Activated naive CD8-positive, alpha-beta T cell treated with anti-CD3 and anti-CD28 coated beads, Interleukin-2, amount 10 ng/mL, durations not matched to agents 7 days and 5 days (primary cell): ENCODE measurements at regions not wholly inside any gene's neighbourhood (a gene's known extent, or its start where the extent isn't known, plus 50 kb on each side); places are given as distances from the start of the nearest gene placed in this dataset.

ENCODE experiments used
- ATAC-seq: fragments of 150-1000 bp; cut with Tn5 transposase; one replicate; pipeline ENCODE4 v1.10.0; 2021; ENCODE audit warnings: low read depth, moderate library complexity
- POLR2A ChIA-PET: fragments of 350-600 bp; sonication (Branson Sonifier 250); formaldehyde crosslinking; loops from one replicate; lab custom pipeline; 2021; ENCODE audit warnings: antibody characterized with exemption; lab: Charles Lee
- DNase-seq: peaks from one replicate; pipeline ENCODE4 v3.0.0; 2021
- H3K27ac Mint-ChIP-seq: one replicate; pipeline ENCODE4 v1.8.0; 2022; ENCODE audit warnings: mild to moderate bottlenecking, mixed read lengths
- H3K27me3 Mint-ChIP-seq: one replicate; pipeline ENCODE4 v1.8.0; 2022; ENCODE audit warnings: mild to moderate bottlenecking, moderate library complexity, mixed read lengths
- H3K36me3 Mint-ChIP-seq: one replicate; pipeline ENCODE4 v1.8.0; 2021; ENCODE audit warnings: mild to moderate bottlenecking, mixed read lengths
- H3K4me1 Mint-ChIP-seq: one replicate; pipeline ENCODE4 v1.8.0; 2021; ENCODE audit warnings: mixed read lengths
- H3K4me3 Mint-ChIP-seq: one replicate; pipeline ENCODE4 v1.8.0; 2022; ENCODE audit warnings: mild to moderate bottlenecking, moderate library complexity, mixed read lengths
- H3K9me3 Mint-ChIP-seq: one replicate; pipeline ENCODE4 v1.8.0; 2021; ENCODE audit warnings: mixed read lengths

GRCh38 chr2:78648558-78648957 lies 376.9 kb upstream of the REG3G start:
- POLR2A ChIA-PET, result no interaction called here
- no peak for ATAC-seq
- no peaks in the 10 kb centered on the region for H3K36me3 Mint-ChIP-seq

GRCh38 chr2:78654941-78655340 lies 370.6 kb upstream of the REG3G start:
- H3K4me3 Mint-ChIP-seq, result no peak overlapping the region
- H3K4me1 Mint-ChIP-seq, result no peaks in the 10 kb centered on the region
- no peak overlapping the region for H3K27ac Mint-ChIP-seq
- ATAC-seq (no peak), DNase-seq (no peak)
- H3K27me3 Mint-ChIP-seq, result no peaks in the 10 kb centered on the region
- no peaks in the 10 kb centered on the region for H3K36me3 Mint-ChIP-seq
- H3K9me3 Mint-ChIP-seq, result peaks cover 7% of the 10 kb centered on the region
- POLR2A ChIA-PET, result no interaction called here

More at GRCh38 chr2:78648558-78648957, 376.9 kb upstream of the REG3G start:
- no peaks in the 10 kb centered on the region for H3K9me3 Mint-ChIP-seq
- no peaks in the 10 kb centered on the region for H3K4me1 Mint-ChIP-seq
- no peak overlapping the region for H3K4me3 Mint-ChIP-seq
- no peaks in the 10 kb centered on the region for H3K27me3 Mint-ChIP-seq
- H3K27ac Mint-ChIP-seq, result no peak overlapping the region
- no peak for DNase-seq

- Mint-ChIP-seq H3K9me3 (peaks cover 2% of the 10 kb centered on the region), H3K27me3 (no peaks in the 10 kb centered on the region), H3K4me1 (no peaks in the 10 kb centered on the region), H3K27ac (no peak overlapping the region), H3K36me3 (no peaks in the 10 kb centered on the region), H3K4me3 (no peak overlapping the region)
- POLR2A ChIA-PET, result no interaction called here
- ATAC-seq (no peak), DNase-seq (no peak)
Measured at GRCh38 chr2:78676921-78677696, 348.4 kb upstream of the REG3G start.

GRCh38 chr2:78677774-78678173 lies 347.7 kb upstream of the REG3G start:
- no peak overlapping the region for H3K4me3 Mint-ChIP-seq
- no peak for DNase-seq
- no peaks in the 10 kb centered on the region for H3K27me3 Mint-ChIP-seq
- no peak for ATAC-seq
- H3K36me3 Mint-ChIP-seq, result no peaks in the 10 kb centered on the region
- H3K4me1 Mint-ChIP-seq, result no peaks in the 10 kb centered on the region
- POLR2A ChIA-PET, result no interaction called here
- H3K27ac Mint-ChIP-seq, result no peak overlapping the region
- H3K9me3 Mint-ChIP-seq, result peaks cover 4% of the 10 kb centered on the region

- ATAC-seq, result no peak
- no peak overlapping the region for H3K4me3 Mint-ChIP-seq
- no peak for DNase-seq
- no peaks in the 10 kb centered on the region for H3K36me3 Mint-ChIP-seq
- H3K27me3 Mint-ChIP-seq, result no peaks in the 10 kb centered on the region
- peaks cover 4% of the 10 kb centered on the region for H3K9me3 Mint-ChIP-seq
- POLR2A ChIA-PET, result no interaction called here
- no peak overlapping the region for H3K27ac Mint-ChIP-seq
- H3K4me1 Mint-ChIP-seq, result no peaks in the 10 kb centered on the region
Measured at GRCh38 chr2:78681386-78681785, 344.1 kb upstream of the REG3G start.

GRCh38 chr2:78682781-78683180 lies 342.7 kb upstream of the REG3G start:
- Mint-ChIP-seq H3K27me3 (no peaks in the 10 kb centered on the region), H3K36me3 (no peaks in the 10 kb centered on the region), H3K27ac (no peak overlapping the region), H3K4me1 (no peaks in the 10 kb centered on the region), H3K9me3 (peaks cover 7% of the 10 kb centered on the region), H3K4me3 (no peak overlapping the region)
- ATAC-seq, result no peak
- POLR2A ChIA-PET, result no interaction called here
- no peak for DNase-seq

GRCh38 chr2:78686625-78687153 lies 338.8 kb upstream of the REG3G start:
- Mint-ChIP-seq H3K4me3 (no peak overlapping the region), H3K27me3 (no peaks in the 10 kb centered on the region), H3K4me1 (no peaks in the 10 kb centered on the region), H3K9me3 (peaks cover 9% of the 10 kb centered on the region), H3K36me3 (no peaks in the 10 kb centered on the region), H3K27ac (no peak overlapping the region)
- ATAC-seq (no peak), DNase-seq (no peak)
- POLR2A ChIA-PET, result no interaction called here

GRCh38 chr2:78699696-78700095 lies 325.8 kb upstream of the REG3G start:
- Mint-ChIP-seq H3K36me3 (no peaks in the 10 kb centered on the region), H3K27me3 (no peaks in the 10 kb centered on the region), H3K9me3 (no peaks in the 10 kb centered on the region), H3K27ac (no peak overlapping the region), H3K4me3 (no peak overlapping the region), H3K4me1 (no peaks in the 10 kb centered on the region)
- ATAC-seq (no peak), DNase-seq (no peak)
- POLR2A ChIA-PET, result no interaction called here

GRCh38 chr2:78701546-78701945 lies 324.0 kb upstream of the REG3G start:
- ATAC-seq, result no peak
- no peak overlapping the region for H3K27ac Mint-ChIP-seq
- no peaks in the 10 kb centered on the region for H3K36me3 Mint-ChIP-seq
- no peaks in the 10 kb centered on the region for H3K9me3 Mint-ChIP-seq
- H3K4me1 Mint-ChIP-seq, result no peaks in the 10 kb centered on the region
- POLR2A ChIA-PET, result no interaction called here
- H3K27me3 Mint-ChIP-seq, result no peaks in the 10 kb centered on the region
- H3K4me3 Mint-ChIP-seq, result no peak overlapping the region
- no peak for DNase-seq

GRCh38 chr2:78707776-78708386 lies 317.6 kb upstream of the REG3G start:
- no peaks in the 10 kb centered on the region for H3K9me3 Mint-ChIP-seq
- H3K27me3 Mint-ChIP-seq, result no peaks in the 10 kb centered on the region
- H3K4me1 Mint-ChIP-seq, result no peaks in the 10 kb centered on the region
- POLR2A ChIA-PET, result no interaction called here
- DNase-seq (no peak), ATAC-seq (no peak)
- no peak overlapping the region for H3K4me3 Mint-ChIP-seq
- no peak overlapping the region for H3K27ac Mint-ChIP-seq
- no peaks in the 10 kb centered on the region for H3K36me3 Mint-ChIP-seq

- H3K4me3 Mint-ChIP-seq, result no peak overlapping the region
- H3K27me3 Mint-ChIP-seq, result no peaks in the 10 kb centered on the region
- H3K9me3 Mint-ChIP-seq, result no peaks in the 10 kb centered on the region
- H3K36me3 Mint-ChIP-seq, result no peaks in the 10 kb centered on the region
- ATAC-seq, result no peak
- POLR2A ChIA-PET, result no interaction called here
- H3K4me1 Mint-ChIP-seq, result no peaks in the 10 kb centered on the region
- H3K27ac Mint-ChIP-seq, result no peak overlapping the region
- no peak for DNase-seq
Measured at GRCh38 chr2:78710632-78711375, 314.7 kb upstream of the REG3G start.

- ATAC-seq, result no peak
- Mint-ChIP-seq H3K9me3 (no peaks in the 10 kb centered on the region), H3K36me3 (no peaks in the 10 kb centered on the region)
Measured at GRCh38 chr2:78715293-78715692, 310.2 kb upstream of the REG3G start.

GRCh38 chr2:78718024-78718423 lies 307.5 kb upstream of the REG3G start:
- POLR2A ChIA-PET, result no interaction called here
- no peaks in the 10 kb centered on the region for H3K4me1 Mint-ChIP-seq
- no peaks in the 10 kb centered on the region for H3K36me3 Mint-ChIP-seq
- H3K4me3 Mint-ChIP-seq, result no peak overlapping the region
- DNase-seq (no peak), ATAC-seq (no peak)
- no peaks in the 10 kb centered on the region for H3K27me3 Mint-ChIP-seq
- H3K27ac Mint-ChIP-seq, result no peak overlapping the region
- H3K9me3 Mint-ChIP-seq, result no peaks in the 10 kb centered on the region

More at GRCh38 chr2:78715293-78715692, 310.2 kb upstream of the REG3G start:
- no peak for DNase-seq
- no peaks in the 10 kb centered on the region for H3K27me3 Mint-ChIP-seq
- H3K4me3 Mint-ChIP-seq, result no peak overlapping the region
- no peaks in the 10 kb centered on the region for H3K4me1 Mint-ChIP-seq
- H3K27ac Mint-ChIP-seq, result no peak overlapping the region
- POLR2A ChIA-PET, result no interaction called here
